Astrocyte (in vitro differentiated cells and primary cell): ENCODE measurements at regions not wholly inside any gene's neighbourhood (a gene's known extent, or its start where the extent isn't known, plus 50 kb on each side); places are given as distances from the start of the nearest gene placed in this dataset.

Experiments used
- CTCF ChIP-seq: IDR thresholded peaks from 2 replicates; pipeline ENCODE4 v1.5.1; 2011; ENCODE audit warnings: low read depth, mild to moderate bottlenecking, inconsistent platforms, low read length, moderate library complexity; ENCODE audit not compliant: insufficient read depth
- EZH2 ChIP-seq: IDR thresholded peaks from 2 replicates; pipeline ENCODE4 v1.6.1; 2012; ENCODE audit warnings: mild to moderate bottlenecking, low read length, inconsistent platforms; ENCODE audit not compliant: insufficient read depth

GRCh38 chr16:6837722-6838121 lies 494.9 kb upstream of the RBFOX1 start:
- no peak for TF ChIP-seq CTCF
- TF ChIP-seq EZH2: no peak
